Gastrocnemius medialis (tissue), 4 donors: ENCODE measurements at regions not wholly inside any gene's neighbourhood (a gene's known extent, or its start where the extent isn't known, plus 50 kb on each side); places are given as distances from the start of the nearest gene placed in this dataset.

Source experiments
- POLR2A ChIP-seq, 2 donors: fragments of 450-650 bp; IDR thresholded peaks; one replicate each; pipeline ENCODE4 v1.6.1; 2017; ENCODE audit warnings: antibody characterized with exemption in 2 of 2, mild to moderate bottlenecking in 2 of 2, moderate library complexity in 2 of 2
- TF ChIP-seq, protein P1 (sequence below), 5 experiments: fragments of 450-650 bp in 3 of 5; fragments of 200-600 bp in 2 of 5; sonication (generic) in 2 of 5; IDR thresholded peaks in 4 of 5; conservative IDR thresholded peaks in 1 of 5; 1 replicate in 4 of 5; 2 replicates in 1 of 5; pipeline ENCODE4 v1.5.1; 2016 to 2019; ENCODE audit warnings: antibody characterized with exemption in 5 of 5, mild to moderate bottlenecking in 3 of 5, moderate library complexity in 3 of 5

DNA sequence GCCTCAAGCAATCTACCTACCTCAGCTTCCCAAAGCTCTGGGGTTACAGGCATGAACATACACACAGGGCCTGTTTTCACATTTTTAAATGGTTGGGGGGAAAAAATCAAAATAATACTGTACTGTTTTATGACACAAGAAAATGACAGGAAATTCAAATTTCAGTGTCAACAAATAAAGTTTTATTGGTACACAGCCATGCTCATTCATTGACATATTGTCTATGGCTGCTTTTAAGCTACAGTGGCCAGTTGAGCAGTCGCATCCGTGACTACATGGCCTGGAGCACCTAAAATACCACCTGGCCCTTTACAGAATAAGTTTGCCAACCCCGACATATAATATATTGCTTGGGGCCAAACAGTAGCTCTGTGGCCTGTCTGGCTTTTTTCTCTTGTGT lies 56.4 kb upstream of the GGTA1 start:
- TF ChIP-seq, protein P1, sequence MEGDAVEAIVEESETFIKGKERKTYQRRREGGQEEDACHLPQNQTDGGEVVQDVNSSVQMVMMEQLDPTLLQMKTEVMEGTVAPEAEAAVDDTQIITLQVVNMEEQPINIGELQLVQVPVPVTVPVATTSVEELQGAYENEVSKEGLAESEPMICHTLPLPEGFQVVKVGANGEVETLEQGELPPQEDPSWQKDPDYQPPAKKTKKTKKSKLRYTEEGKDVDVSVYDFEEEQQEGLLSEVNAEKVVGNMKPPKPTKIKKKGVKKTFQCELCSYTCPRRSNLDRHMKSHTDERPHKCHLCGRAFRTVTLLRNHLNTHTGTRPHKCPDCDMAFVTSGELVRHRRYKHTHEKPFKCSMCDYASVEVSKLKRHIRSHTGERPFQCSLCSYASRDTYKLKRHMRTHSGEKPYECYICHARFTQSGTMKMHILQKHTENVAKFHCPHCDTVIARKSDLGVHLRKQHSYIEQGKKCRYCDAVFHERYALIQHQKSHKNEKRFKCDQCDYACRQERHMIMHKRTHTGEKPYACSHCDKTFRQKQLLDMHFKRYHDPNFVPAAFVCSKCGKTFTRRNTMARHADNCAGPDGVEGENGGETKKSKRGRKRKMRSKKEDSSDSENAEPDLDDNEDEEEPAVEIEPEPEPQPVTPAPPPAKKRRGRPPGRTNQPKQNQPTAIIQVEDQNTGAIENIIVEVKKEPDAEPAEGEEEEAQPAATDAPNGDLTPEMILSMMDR (IDR thresholded peaks at IDR 0.05 in 4 of 5, conservative IDR thresholded peaks at IDR 0.05 in 1 of 5) = no peak
- TF ChIP-seq POLR2A (IDR thresholded peaks at IDR 0.05) = no peak
